PC-9 (cell line): ENCODE measurements at regions not wholly inside any gene's neighbourhood (a gene's known extent, or its start where the extent isn't known, plus 50 kb on each side); places are given as distances from the start of the nearest gene placed in this dataset.

ENCODE experiments used
- BruUV-seq: library from RNA; stranded (reverse); fragments of 400-500 nt; replicated peaks from 2 replicates; lab custom pipeline; 2021; lab: Mats Ljungman, UMichigan
- CTCF ChIA-PET: fragments of 300-600 bp; sonication (Branson Sonifier 250); formaldehyde crosslinking; loops from one replicate; lab custom pipeline; 2022; ENCODE audit warnings: antibody characterized with exemption; lab: Charles Lee
- POLR2A ChIA-PET: fragments of 300-600 bp; sonication (Branson Sonifier 250); formaldehyde crosslinking; loops from one replicate; lab custom pipeline; 2022; ENCODE audit warnings: antibody characterized with exemption; ENCODE audit not compliant: unreplicated experiment; lab: Charles Lee
- DNase-seq, 2 experiments: peaks; one replicate each; pipeline versions ENCODE4 v3.0.0 to v3.0.0-alpha.2; 2015 to 2022; ENCODE audit warnings: mixed read lengths in 1 of 2
- H2AFZ ChIP-seq: fragments of 200-600 bp; sonication (generic); 2 replicates; pipeline ENCODE4 v1.8.1; 2017; ENCODE audit warnings: antibody characterized with exemption
- H3F3A ChIP-seq: fragments of 200-600 bp; sonication (generic); 2 replicates; pipeline ENCODE4 v1.8.1; 2017; ENCODE audit warnings: antibody characterized with exemption, mild to moderate bottlenecking, low read depth; ENCODE audit not compliant: insufficient read depth
- H3K27ac ChIP-seq: fragments of 200-600 bp; sonication (generic); 2 replicates; pipeline ENCODE4 v1.6.1; 2016; ENCODE audit warnings: mixed run types
- H3K27me3 ChIP-seq: fragments of 200-600 bp; sonication (generic); 2 replicates; pipeline ENCODE4 v1.6.1; 2016; ENCODE audit warnings: low read depth, mixed run types; ENCODE audit not compliant: insufficient read depth
- H3K36me3 ChIP-seq: fragments of 200-600 bp; sonication (generic); 2 replicates; pipeline ENCODE4 v1.6.1; 2016; ENCODE audit warnings: low read depth, mixed run types
- H3K4me1 ChIP-seq: fragments of 200-600 bp; sonication (generic); replicated peaks from 2 replicates; pipeline ENCODE4 v1.6.1; 2016; ENCODE audit warnings: mixed run types; ENCODE audit not compliant: insufficient read depth
- H3K4me2 ChIP-seq: fragments of 200-600 bp; sonication (generic); 2 replicates; pipeline ENCODE4 v1.6.1; 2017; ENCODE audit warnings: mixed run types
- H3K4me3 ChIP-seq: fragments of 200-600 bp; sonication (generic); 2 replicates; pipeline ENCODE4 v1.6.1; 2016; ENCODE audit warnings: mixed run types
- H3K79me2 ChIP-seq: fragments of 200-600 bp; sonication (generic); 2 replicates; pipeline ENCODE4 v1.6.1; 2017; ENCODE audit warnings: low read depth, mixed run types
- H3K9me2 ChIP-seq: fragments of 200-600 bp; sonication (generic); 2 replicates; pipeline ENCODE4 v1.8.1; 2017; ENCODE audit warnings: mild to moderate bottlenecking; ENCODE audit not compliant: insufficient read depth
- H3K9me3 ChIP-seq: fragments of 200-600 bp; sonication (generic); 2 replicates; pipeline ENCODE4 v1.8.1; 2016; ENCODE audit warnings: low read depth; ENCODE audit not compliant: insufficient read depth
- H4K20me1 ChIP-seq: fragments of 200-600 bp; sonication (generic); 2 replicates; pipeline ENCODE4 v1.8.1; 2017; ENCODE audit not compliant: insufficient read depth
- CTCF ChIP-seq: fragments of 200-600 bp; sonication (generic); conservative IDR thresholded peaks from 2 replicates; pipeline ENCODE4 v1.6.1; 2017; ENCODE audit warnings: mixed run types, antibody characterized with exemption, mild to moderate bottlenecking, moderate library complexity
- EZH2 ChIP-seq: fragments of 200-600 bp; sonication (generic); IDR thresholded peaks from 2 replicates; pipeline ENCODE4 v1.8.0; 2017; ENCODE audit warnings: antibody characterized with exemption, low read depth
- intact Hi-C: fragments of 100-400 bp; cut with micrococcal nuclease; formaldehyde crosslinking; loops from one replicate; pipeline ENCODE4 v1.10.0; 2022; ENCODE audit not compliant: unreplicated experiment

- TF ChIP-seq CTCF = no peak
- TF ChIP-seq EZH2 = no peak
- DNase-seq = no peak
- Histone ChIP-seq H2AFZ (no peak overlapping the region), H3K36me3 (no peaks in the 10 kb centered on the region), H3K9me3 (no peaks in the 10 kb centered on the region), H3K79me2 (no peaks in the 10 kb centered on the region), H3K4me1 (peaks cover 24% of the 10 kb centered on the region), H3F3A (peaks cover 12% of the 10 kb centered on the region), H3K27ac (no peak overlapping the region), H3K27me3 (no peaks in the 10 kb centered on the region), H4K20me1 (no peaks in the 10 kb centered on the region), H3K9me2 (no peaks in the 10 kb centered on the region), H3K4me2 (no peak overlapping the region), H3K4me3 (no peak overlapping the region)
- intact Hi-C loops = no loop called here
- POLR2A ChIA-PET = no interaction called here
- BruUV-seq = no TSS peak
- CTCF ChIA-PET = no interaction called here
These were observed 92.8 kb downstream of the EOMES start for GRCh38 chr3:27629366-27629765.

GRCh38 chr3:27628026-27628750, 93.9 kb downstream of the EOMES start:
- no TSS peak for BruUV-seq
- CTCF ChIA-PET = no interaction called here

GRCh38 chr3:27626596-27627118, 95.5 kb downstream of the EOMES start:
- Histone ChIP-seq H3K9me2 (no peaks in the 10 kb centered on the region), H3K79me2 (no peaks in the 10 kb centered on the region), H3K27ac (no peak overlapping the region), H2AFZ (no peak overlapping the region), H4K20me1 (no peaks in the 10 kb centered on the region), H3K36me3 (no peaks in the 10 kb centered on the region), H3K4me3 (no peak overlapping the region), H3K4me1 (peaks cover 13% of the 10 kb centered on the region), H3K27me3 (no peaks in the 10 kb centered on the region), H3F3A (0 out of 2 replicates have a peak, but pooled peaks cover 7% of the 10 kb centered on the region), H3K4me2 (no peak overlapping the region), H3K9me3 (0 out of 2 replicates have a peak, but pooled peaks cover 3% of the 10 kb centered on the region)
- no peak for DNase-seq
- intact Hi-C loops = no loop called here
- TF ChIP-seq CTCF = no peak
- TF ChIP-seq EZH2 = no peak
- ChIA-PET CTCF (no interaction called here), POLR2A (no interaction called here)
- BruUV-seq = no TSS peak

More at GRCh38 chr3:27628026-27628750, 93.9 kb downstream of the EOMES start:
- DNase-seq = no peak
- Histone ChIP-seq H4K20me1 (no peaks in the 10 kb centered on the region), H3K27ac (no peak overlapping the region), H3K4me1 (peaks cover 17% of the 10 kb centered on the region), H3K4me2 (no peak overlapping the region), H3F3A (0 out of 2 replicates have a peak, but pooled peaks cover 7% of the 10 kb centered on the region), H3K4me3 (no peak overlapping the region), H3K9me3 (no peaks in the 10 kb centered on the region), H3K36me3 (no peaks in the 10 kb centered on the region), H3K27me3 (no peaks in the 10 kb centered on the region), H3K79me2 (no peaks in the 10 kb centered on the region), H2AFZ (no peak overlapping the region), H3K9me2 (no peaks in the 10 kb centered on the region)
- POLR2A ChIA-PET = interaction anchor here (0.7 kb wide), 1 partner anchor 131 kb away, joined by 7 read pairs; no protein-coding TSS in a partner anchor
- intact Hi-C loops = no loop called here
- TF ChIP-seq CTCF = no peak
- TF ChIP-seq EZH2 = no peak
